ENCODE measurements at regions not wholly inside any gene's neighbourhood (a gene's known extent, or its start where the extent isn't known, plus 50 kb on each side); places are given as distances from the start of the nearest gene placed in this dataset.

GRCh38 chr1:239262538-239262937 lies 123.8 kb upstream of the CHRM3 start:
- DNase-seq, result no peak

GRCh38 chr1:239261521-239261920 lies 124.8 kb upstream of the CHRM3 start:
- no peak for DNase-seq

- no peak for DNase-seq
These were observed 125.5 kb upstream of the CHRM3 start for GRCh38 chr1:239260842-239261241.

DNA sequence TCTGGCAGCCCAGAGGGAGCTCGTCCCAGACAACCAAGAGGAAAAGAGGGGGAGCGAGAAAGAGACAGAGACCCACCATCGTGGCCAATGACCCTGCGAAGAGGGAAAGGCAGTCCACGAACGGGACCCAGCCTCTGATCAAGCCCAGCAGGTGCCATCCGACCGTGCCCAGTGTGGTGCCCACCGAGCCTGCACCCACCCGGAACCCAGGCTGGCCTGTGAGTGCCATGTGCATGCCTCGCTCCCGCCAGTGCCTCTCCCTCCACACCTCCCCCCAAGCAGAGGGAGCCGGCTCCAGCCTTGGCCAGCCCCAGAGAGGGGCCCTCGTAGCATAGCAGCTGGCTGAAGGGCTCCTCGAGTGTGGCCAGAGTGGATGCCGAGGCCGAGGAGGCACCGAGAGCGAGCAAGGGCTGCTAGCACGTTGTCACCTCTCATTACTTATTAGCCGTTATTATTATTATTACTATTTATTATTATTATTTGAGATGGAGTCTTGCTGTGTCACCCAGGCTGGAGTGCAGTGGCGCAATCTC lies 130.7 kb upstream of the CHRM3 start:
- DNase-seq, result no peak

DNA sequence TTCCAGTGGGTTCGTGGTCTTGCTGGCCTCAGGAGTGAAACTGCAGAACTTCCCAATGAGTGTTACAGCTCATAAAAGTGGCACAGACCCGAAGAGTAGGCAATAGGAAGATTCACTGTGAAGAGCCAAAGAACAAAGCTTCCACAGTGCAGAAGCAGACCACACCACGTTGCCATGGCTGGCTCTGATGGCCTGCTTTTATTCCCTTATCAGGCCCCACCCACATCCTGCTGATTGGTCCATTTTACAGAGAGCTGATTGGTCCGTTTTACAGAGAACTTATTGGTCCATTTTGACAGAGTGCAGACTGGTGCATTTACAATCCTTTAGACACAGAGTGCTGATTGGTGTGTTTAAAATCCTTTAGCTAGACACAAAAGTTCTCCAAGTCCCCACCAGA lies 131.4 kb upstream of the CHRM3 start:
- no peak for DNase-seq

GRCh38 chr1:239253032-239253431 lies 133.3 kb upstream of the CHRM3 start:
- DNase-seq, result no peak

DNA sequence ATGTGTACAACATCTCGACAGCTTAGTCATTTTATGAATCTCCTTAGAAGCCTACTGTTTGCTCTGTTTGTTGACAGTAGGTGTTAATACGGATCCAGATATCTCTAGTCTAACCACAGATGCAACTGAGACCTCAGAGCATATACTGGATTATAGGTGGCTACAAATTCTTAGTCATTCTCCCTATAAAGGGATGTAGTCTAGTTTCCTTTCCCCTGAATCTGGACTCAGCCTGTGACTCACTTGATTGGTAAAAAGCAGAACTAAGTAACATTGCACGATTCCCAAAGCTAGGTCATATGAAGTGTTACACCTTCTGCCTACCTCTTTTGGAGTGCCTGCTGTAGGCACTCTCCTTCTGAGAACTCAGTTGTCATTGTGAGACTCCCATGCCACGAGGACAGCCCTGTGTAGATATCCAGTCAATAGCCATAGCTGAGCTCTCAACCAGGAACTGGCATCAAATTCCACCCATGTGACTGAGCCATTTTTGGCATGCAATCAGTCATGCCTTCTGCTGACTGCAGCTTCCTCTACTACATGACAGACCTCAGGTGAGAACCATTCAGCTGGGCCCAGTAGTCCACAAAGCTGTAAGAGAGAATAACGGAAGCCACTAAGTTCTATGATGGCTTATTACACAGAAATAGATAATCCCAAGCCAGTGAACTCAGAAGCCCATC lies 135.9 kb upstream of the CHRM3 start:
- no peak for DNase-seq

GRCh38 chr1:239247285-239247684 lies 139.1 kb upstream of the CHRM3 start:
- DNase-seq, result no peak

- no peak for DNase-seq
These were observed 142.3 kb upstream of the CHRM3 start for GRCh38 chr1:239244084-239244483.

DNA sequence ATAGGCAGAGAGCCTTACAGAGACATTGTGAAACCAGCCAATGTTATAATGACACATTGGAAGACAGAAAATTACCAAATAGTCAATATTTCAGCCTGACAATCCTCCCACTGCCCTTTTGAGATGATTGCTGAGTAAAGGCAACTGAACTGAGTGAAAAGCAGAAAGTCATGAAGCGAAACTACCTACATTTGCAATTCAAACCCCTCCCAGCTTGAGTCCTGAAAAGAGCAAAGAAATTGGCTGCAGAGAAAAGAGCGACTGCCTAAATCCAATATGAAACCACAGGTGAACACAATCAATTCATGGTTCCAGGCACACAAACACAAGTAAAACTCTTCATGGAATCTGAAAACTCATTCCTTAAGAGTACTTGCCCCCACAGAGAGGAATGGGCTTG lies 143.4 kb upstream of the CHRM3 start:
- no peak for DNase-seq

DNA sequence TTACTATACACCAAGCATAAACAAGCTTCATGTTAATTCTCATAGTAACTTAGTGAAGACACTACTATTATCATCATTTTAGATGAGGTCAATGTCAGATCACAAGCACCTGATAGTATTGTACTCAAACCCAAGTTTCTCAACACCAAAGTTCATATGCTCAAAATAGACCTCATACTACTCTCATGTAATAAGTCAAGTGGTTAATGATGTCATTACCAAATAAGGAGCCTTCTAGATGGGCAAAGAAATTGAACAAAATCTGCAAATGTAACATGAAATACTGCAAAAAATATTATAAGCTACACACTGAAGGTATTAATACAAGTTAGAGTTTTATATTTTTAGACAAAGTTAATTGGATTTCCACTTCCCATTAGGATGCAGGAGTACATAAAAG lies 144.0 kb upstream of the CHRM3 start:
- DNase-seq, result no peak

- no peak for DNase-seq
These were observed 145.6 kb upstream of the CHRM3 start for GRCh38 chr1:239240736-239241135.

- no peak for DNase-seq
These were observed 146.8 kb upstream of the CHRM3 start for GRCh38 chr1:239239529-239239928.

DNA sequence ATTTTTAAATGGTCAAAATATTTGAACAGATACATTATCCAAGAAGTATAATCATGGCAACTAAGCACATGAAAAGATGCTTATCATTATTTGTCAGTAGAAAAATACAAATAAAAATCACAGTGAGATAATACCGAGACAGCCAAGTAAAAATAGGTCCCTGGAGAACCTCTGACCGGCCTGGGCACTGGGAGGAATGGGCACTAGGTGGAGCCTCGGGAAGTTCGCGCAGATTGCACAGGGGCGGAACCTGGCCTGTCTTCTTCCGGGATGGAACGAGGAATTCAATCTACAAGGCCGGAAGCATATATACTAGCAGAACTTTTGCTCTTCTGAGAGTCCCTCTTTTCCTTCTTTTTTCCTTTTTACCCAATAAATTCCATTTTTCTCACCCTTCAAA lies 148.5 kb upstream of the CHRM3 start:
- no peak for DNase-seq

- DNase-seq, result no peak
These were observed 152.7 kb upstream of the CHRM3 start for GRCh38 chr1:239233626-239234025.

DNA sequence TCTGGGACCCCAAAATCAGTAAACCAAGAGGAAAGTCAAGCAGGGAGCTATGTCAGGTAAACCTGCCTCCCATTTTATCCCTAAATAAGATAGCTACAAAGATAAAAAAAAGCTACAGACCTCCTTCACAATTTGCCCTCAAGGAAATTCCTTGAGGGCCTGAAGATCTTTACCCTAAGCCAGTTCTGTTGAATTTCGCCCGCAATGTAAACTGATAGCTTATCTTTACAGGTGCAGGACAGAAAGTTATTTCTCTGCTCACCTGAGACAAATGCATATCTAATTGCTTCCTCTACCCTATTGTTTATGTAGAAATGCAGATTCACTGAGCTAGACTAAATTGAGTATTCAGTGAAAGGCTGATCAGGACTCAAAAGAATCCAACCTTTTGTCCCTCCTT lies 153.4 kb upstream of the CHRM3 start:
- no peak for DNase-seq

GRCh38 chr1:239228451-239228850 lies 157.9 kb upstream of the CHRM3 start:
- no peak for DNase-seq

- no peak for DNase-seq
These were observed 161.0 kb upstream of the CHRM3 start for GRCh38 chr1:239225396-239225795.

DNA sequence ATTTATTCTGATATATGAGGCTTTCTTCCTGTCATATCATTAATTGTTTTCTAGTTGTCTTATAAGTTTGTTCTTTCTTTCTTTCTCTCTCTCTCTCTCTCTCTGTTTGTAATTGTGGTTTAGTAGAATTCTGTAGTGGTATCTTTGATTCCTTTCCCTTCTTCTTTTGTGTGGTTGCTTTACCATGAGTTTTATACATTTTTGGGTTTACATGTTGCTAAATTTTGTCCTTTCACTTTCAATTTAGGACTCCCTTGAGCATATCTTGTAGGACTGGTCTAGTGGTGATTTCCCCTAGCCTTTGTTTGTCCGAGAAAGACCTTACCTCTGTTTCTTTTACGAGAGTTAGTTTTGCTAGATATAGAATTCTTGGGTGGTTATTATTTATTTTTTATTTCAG lies 162.3 kb upstream of the CHRM3 start:
- no peak for DNase-seq

DNA sequence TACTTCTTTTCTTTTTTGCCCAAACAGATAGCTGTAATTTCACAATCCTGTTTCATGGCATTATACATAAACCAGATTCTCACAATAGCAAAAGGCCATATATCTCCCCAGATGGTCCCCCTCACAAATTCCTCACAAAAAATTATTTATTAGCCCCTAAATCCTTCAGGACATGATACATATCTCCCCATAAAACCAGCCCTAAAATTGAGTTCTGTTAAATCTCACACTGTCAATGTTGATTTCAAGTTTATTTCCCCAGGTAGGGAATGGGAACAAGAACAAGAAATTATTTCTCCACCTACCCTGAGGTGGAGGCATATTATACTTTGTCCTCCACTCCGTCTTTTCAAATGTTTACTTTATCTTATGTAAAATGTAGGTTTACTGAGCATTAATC lies 163.4 kb upstream of the CHRM3 start:
- DNase-seq, result no peak

- DNase-seq, result no peak
These were observed 164.7 kb upstream of the CHRM3 start for GRCh38 chr1:239221656-239222055.

DNA sequence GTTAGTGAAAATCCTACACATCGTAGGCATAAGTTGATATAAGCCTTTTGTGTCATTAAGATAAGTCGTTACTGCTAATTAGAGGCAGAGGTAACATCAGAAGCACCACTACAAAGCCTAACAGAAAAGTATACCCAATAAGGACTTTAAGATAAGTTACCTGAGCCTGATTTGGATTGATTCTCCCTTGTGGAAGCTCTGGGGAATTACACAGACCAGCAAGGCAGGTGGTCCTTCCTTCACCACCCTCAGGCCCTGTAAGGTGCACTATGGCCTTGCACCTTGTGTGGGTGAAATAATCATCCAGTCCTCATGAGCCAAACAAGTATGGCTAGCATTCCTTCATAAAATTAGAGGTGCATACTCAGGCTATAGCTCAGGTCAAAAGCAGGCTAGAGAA lies 166.7 kb upstream of the CHRM3 start:
- DNase-seq, result no peak

DNA sequence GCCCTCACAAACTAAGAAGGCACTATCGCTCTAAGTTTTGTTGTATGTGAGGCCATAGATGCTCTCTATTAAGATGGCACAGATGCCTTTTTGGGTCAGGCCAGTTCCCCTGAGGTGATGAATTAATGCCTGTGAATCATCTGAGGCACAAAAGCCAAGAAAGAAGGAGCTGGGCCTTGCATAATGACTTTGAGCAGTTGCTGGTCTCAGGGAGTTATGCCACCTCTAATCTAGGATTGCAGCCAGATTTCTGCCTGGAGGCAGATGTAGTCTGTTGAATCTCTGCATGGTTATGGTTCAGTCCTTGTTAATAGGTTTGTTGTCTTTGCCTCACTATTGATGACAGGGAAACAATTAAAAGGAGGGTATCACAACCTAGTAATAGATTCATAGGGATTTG lies 168.1 kb upstream of the CHRM3 start:
- DNase-seq, result no peak

GRCh38 chr1:239212811-239213220 lies 173.6 kb upstream of the CHRM3 start:
- DNase-seq, result no peak

- no peak for DNase-seq
These were observed 176.8 kb upstream of the CHRM3 start for GRCh38 chr1:239209591-239209990.
